Coronary artery (tissue), 2 donors: ENCODE measurements at regions not wholly inside any gene's neighbourhood (a gene's known extent, or its start where the extent isn't known, plus 50 kb on each side); places are given as distances from the start of the nearest gene placed in this dataset.
A peak's percentile ranks its signal among the peaks of the same experiment; 100 is the strongest.

ENCODE experiments used
- DNase-seq: peaks from one replicate; pipeline ENCODE4 v3.0.0-alpha.2; 2017; ENCODE audit warnings: low spot score
- H3K27ac ChIP-seq, 2 donors: fragments of 200-600 bp; sonication (generic); one replicate each; pipeline ENCODE4 v1.5.1; 2016 to 2019
- H3K4me3 ChIP-seq: fragments of 200-600 bp; sonication (generic); 2 replicates; pipeline ENCODE4 v1.5.1; 2016; ENCODE audit warnings: mild to moderate bottlenecking, moderate library complexity
- TF ChIP-seq, protein P1 (sequence below): fragments of 200-600 bp; sonication (generic); IDR thresholded peaks from one replicate; pipeline ENCODE4 v1.5.1; 2019; ENCODE audit warnings: antibody characterized with exemption

DNA sequence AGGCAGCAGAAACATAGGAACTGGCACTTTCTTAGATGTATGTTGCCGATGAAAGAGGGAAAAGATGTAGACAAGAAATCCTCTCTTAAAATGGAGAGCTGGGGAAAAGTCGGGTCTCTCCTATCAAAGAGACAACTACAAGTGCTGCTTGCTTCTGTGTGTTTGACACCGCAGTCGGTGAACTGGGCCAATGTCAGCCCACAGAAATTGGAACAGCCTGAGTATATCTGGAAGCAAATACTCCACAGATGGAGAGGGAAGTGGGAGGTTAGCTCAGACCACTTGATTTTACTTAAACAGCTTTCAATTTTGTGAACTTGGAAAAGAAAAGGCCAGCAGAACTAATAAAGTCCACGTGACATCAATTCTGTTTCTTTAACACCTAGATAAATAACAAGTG lies 230.9 kb upstream of the FAT1 start:
- DNase-seq: no peak
- H3K27ac ChIP-seq: no peak overlapping the region

DNA sequence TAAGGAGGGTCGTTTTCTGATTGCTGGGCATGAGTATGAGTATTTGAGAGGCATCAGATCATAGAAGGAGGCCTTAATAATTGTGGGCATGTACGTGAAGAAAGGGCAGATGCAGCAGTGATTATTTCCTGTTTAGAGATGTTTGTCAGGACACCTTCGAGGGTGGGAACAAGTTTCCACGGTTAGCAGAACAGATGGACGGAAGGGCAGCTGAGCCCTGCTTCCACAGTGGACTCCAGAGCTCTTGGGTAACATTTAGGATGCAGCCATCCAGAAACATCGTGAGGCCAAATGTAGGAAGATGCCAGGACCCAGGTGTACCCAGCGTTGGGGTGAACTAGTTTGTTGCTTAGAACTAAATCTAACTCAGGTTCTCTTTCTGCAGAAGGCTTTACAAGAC lies 231.3 kb upstream of the FAT1 start:
- TF ChIP-seq, protein P1, sequence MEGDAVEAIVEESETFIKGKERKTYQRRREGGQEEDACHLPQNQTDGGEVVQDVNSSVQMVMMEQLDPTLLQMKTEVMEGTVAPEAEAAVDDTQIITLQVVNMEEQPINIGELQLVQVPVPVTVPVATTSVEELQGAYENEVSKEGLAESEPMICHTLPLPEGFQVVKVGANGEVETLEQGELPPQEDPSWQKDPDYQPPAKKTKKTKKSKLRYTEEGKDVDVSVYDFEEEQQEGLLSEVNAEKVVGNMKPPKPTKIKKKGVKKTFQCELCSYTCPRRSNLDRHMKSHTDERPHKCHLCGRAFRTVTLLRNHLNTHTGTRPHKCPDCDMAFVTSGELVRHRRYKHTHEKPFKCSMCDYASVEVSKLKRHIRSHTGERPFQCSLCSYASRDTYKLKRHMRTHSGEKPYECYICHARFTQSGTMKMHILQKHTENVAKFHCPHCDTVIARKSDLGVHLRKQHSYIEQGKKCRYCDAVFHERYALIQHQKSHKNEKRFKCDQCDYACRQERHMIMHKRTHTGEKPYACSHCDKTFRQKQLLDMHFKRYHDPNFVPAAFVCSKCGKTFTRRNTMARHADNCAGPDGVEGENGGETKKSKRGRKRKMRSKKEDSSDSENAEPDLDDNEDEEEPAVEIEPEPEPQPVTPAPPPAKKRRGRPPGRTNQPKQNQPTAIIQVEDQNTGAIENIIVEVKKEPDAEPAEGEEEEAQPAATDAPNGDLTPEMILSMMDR: no peak
- DNase-seq: no peak
- H3K4me3 ChIP-seq: no peak overlapping the region
- no peak overlapping the region for H3K27ac ChIP-seq

More for the DNA sequence above, 230.9 kb upstream of the FAT1 start:
- TF ChIP-seq, protein P1: no peak
- H3K4me3 ChIP-seq: no peak overlapping the region

DNA sequence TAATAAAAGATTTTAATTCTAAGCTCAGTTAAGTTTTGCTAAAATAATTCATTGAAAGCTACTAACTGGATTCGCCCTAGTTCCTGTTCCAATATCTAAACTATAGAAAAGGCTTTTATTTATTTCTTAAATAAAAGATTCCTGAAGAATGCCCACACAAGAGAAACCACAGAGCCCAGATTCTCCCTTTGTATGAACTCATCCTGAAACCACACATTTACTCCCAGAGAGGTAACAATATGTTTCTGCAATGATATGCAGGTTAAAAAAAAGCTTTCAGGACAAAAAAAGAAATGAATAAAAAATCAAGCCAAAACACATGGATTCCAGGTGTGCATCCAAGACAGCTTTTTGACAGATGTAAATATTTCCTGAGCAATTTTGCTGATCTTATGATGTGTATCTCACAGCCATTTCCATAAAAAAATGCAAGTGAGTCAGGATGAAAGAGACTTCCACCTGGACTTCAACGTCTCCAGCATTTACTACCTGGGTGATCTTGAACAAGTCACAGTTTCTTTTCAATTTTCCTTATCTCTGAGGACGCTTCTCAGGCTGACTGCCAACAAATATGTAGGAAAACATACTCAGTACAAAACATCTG lies 234.4 kb upstream of the FAT1 start:
- DNase-seq: no peak
- TF ChIP-seq, protein P1: no peak
- no peak overlapping the region for H3K27ac ChIP-seq
- no peak overlapping the region for H3K4me3 ChIP-seq

DNA sequence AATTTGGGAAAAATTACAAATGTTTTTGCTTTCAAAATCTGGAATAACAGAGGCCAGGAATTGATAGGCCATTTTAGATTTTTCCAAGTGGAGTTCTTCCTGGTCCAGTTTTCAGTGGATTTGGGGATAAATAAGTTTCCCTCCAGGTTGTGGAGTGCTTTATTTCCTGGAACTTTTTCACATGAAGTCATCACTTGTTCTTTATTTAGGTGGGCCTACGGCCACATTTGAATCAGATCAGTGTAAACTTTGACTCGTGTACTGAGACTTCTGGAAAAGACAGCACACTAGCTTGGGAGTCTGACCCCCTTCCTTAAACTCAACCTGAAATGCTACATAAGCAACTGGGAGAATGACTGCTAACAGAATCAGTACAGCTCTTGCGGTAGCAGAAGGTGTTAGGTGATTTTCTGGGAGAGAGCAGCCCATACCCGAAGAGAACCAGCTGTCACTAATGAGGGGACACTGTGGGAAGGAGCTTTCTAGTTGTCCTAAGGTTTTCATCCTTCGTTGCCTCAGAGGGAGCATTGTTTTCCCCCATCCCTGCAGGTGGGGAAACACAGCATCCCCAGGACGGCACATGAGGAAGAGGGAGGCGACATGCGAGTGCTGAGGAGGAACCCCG lies 235.2 kb upstream of the FAT1 start:
- H3K4me3 ChIP-seq: no peak overlapping the region
- H3K27ac ChIP-seq: no peak overlapping the region
- TF ChIP-seq, protein P1: no peak
- DNase-seq: no peak

DNA sequence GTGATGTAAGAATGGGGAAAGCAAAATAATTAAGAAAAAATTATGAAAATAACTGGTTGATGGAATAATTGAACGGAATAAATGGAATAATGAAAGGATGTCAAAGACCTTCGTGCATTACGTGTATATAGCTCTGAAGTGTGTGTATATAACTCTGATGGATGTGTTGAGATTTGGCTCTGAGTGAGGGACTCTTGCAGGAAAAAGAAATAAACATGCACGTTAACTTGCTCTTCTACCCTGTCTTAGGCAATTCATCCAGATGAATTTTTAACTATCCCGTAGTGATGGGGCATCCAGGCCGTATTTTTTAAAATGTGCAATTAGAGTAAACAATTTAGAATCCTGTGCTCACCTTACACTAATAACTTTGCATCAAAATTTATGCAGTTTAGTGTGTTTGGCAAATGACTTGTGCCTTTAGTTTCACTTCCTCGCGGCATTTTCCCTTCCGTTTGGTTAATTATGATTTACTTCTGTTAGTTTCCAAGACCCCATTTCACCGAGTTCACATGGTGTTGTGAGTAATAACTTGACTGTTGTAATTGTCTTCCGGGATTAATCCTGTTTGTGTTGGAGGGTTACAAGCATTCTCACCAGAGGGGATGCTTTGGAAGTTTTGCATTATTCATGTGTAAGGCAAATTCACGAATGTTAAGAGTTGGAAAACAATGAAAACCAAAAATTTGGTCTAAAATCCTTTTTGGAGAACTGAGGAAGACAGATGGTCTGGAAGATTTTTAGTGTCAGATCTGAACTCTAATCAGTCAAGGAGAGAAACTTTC lies 256.5 kb upstream of the FAT1 start:
- Histone ChIP-seq H3K27ac (no peak overlapping the region), H3K4me3 (peak overlapping the region; percentile 2)
- no peak for DNase-seq
- TF ChIP-seq, protein P1: no peak

DNA sequence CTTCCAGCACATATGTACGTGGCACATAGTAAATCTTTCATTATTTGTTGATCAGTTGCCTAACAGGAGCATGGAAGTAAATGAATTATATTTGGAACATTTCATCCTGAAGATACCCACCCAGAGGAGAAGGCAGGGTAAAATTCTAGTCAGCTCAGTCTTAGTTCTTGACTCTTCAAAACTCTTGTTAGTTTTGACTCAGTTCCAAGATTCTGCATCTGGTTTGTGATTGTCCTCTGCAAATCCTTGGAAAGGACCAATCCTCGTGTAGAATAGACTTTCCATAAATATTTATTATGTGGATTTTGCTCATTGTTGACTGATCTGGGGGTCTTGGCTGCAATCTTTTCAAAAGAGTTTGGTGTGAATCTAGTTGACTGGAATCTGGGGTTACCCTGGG lies 257.5 kb upstream of the FAT1 start:
- Histone ChIP-seq H3K4me3 (no peak overlapping the region), H3K27ac (no peak overlapping the region)
- no peak for DNase-seq
- TF ChIP-seq, protein P1: no peak
